Choroid plexus epithelial cell (primary cell): ENCODE measurements at regions not wholly inside any gene's neighbourhood (a gene's known extent, or its start where the extent isn't known, plus 50 kb on each side); places are given as distances from the start of the nearest gene placed in this dataset.
"Not testable (repeated sequence)": the region's sequence is repeated elsewhere in the genome, so short reads cannot be mapped to it uniquely, and the experiment has no call there.

ENCODE experiments used
- DNase-seq: peaks from one replicate; pipeline ENCODE4 v3.0.0-alpha.2; 2010; ENCODE audit warnings: low read depth
- H3K4me3 ChIP-seq: 2 replicates; pipeline ENCODE4 v1.5.1; 2011; ENCODE audit warnings: low read depth, mild to moderate bottlenecking, control low read depth, low read length, moderate library complexity
- CTCF ChIP-seq: conservative IDR thresholded peaks from 2 replicates; pipeline ENCODE4 v1.5.1; 2011; ENCODE audit warnings: low read depth, mild to moderate bottlenecking, control low read depth, inconsistent platforms, low read length, moderate library complexity

GRCh38 chr3:187888701-187889100 lies 143.4 kb upstream of the BCL6 start:
- TF ChIP-seq CTCF: no peak
- no peak for DNase-seq
- H3K4me3 ChIP-seq: no peak overlapping the region

GRCh38 chr3:187889106-187889505 lies 143.8 kb upstream of the BCL6 start:
- TF ChIP-seq CTCF: no peak
- H3K4me3 ChIP-seq: no peak overlapping the region

GRCh38 chr3:187889601-187890404 lies 144.5 kb upstream of the BCL6 start:
- no peak for TF ChIP-seq CTCF
- DNase-seq: peak; percentile 40
- H3K4me3 ChIP-seq: no peak overlapping the region

More at GRCh38 chr3:187889106-187889505, 143.8 kb upstream of the BCL6 start:
- DNase-seq: no peak

GRCh38 chr3:187890405-187890752 lies 145.1 kb upstream of the BCL6 start:
- not testable (repeated sequence) for H3K4me3 ChIP-seq, DNase-seq

- TF ChIP-seq CTCF: no peak
Measured at GRCh38 chr3:187896646-187897045, 151.4 kb upstream of the BCL6 start.

GRCh38 chr3:187899246-187899645 lies 154.0 kb upstream of the BCL6 start:
- DNase-seq: no peak
- no peak overlapping the region for H3K4me3 ChIP-seq
- TF ChIP-seq CTCF: no peak

More at GRCh38 chr3:187896646-187897045, 151.4 kb upstream of the BCL6 start:
- no peak for DNase-seq
- no peak overlapping the region for H3K4me3 ChIP-seq

GRCh38 chr3:187900993-187901755 lies 155.9 kb upstream of the BCL6 start:
- DNase-seq: no peak
- no peak for TF ChIP-seq CTCF
- H3K4me3 ChIP-seq: no peak overlapping the region
